K562 (cell line): ENCODE measurements at regions not wholly inside any gene's neighbourhood (a gene's known extent, or its start where the extent isn't known, plus 50 kb on each side); places are given as distances from the start of the nearest gene placed in this dataset.

Experiments used
- ATAC-seq: fragments of 200-7000 bp; cut with Tn5 transposase; 3 replicates; pipeline ENCODE4 v1.9.1; 2020; ENCODE audit warnings: moderate library complexity
- BruUV-seq: library from RNA; stranded (reverse); fragments of 400-500 nt; replicated peaks from 2 replicates; lab custom pipeline; 2021; lab: Mats Ljungman, UMichigan
- CTCF ChIA-PET: fragments of 300-600 bp; formaldehyde crosslinking; extraction: SDS; loops from one replicate; lab custom pipeline; 2021; ENCODE audit warnings: low intra/inter-chr PET ratio; lab: Yijun Ruan, JAX
- POLR2A ChIA-PET: fragments of 300-600, 350-650 bp; sonication (Branson Sonifier 250); formaldehyde crosslinking; extraction: SDS; loops from one replicate; lab custom pipeline; 2021; ENCODE audit warnings: antibody characterized with exemption, inconsistent platforms; lab: Yijun Ruan, JAX
- DNase-seq, 4 experiments: peaks; one replicate each; pipeline versions ENCODE4 v3.0.0 to v3.0.0-alpha.2; 2011 to 2018; ENCODE audit warnings: low spot score in 3 of 4, mixed read lengths in 3 of 4; ENCODE audit errors: extremely low read depth in 1 of 4
- FAIRE-seq: peaks from 2 replicates; lab custom pipeline; 2011; peaks lifted over from hg19 to GRCh38; lab: Jason Lieb, UNC
- H2AFZ ChIP-seq: 2 replicates; pipeline ENCODE4 v1.6.0; 2011; ENCODE audit warnings: low read depth, low read length, control low read depth, inconsistent platforms
- H3K27ac ChIP-seq: fragments of 200-600 bp; 3 replicates; pipeline ENCODE4 v1.8.0; 2011; ENCODE audit warnings: low read depth, mild to moderate bottlenecking, control low read depth, inconsistent platforms, low read length, moderate library complexity, mixed read lengths; ENCODE audit errors: extremely low read depth
- H3K27me3 ChIP-seq, 2 experiments: fragments of 300-600 bp in 1 of 2; 2 replicates in 1 of 2; 3 replicates in 1 of 2; pipeline versions ENCODE4 v1.6.0 to v1.8.0; 2011; ENCODE audit warnings: inconsistent platforms in 2 of 2, low read length in 2 of 2, mild to moderate bottlenecking in 1 of 2, mixed read lengths in 1 of 2, moderate library complexity in 1 of 2; ENCODE audit not compliant: control insufficient read depth in 2 of 2, insufficient read depth in 2 of 2
- H3K36me3 ChIP-seq: fragments of 300-600 bp; 3 replicates; pipeline ENCODE4 v1.8.0; 2011; ENCODE audit warnings: mild to moderate bottlenecking, low read length, inconsistent platforms; ENCODE audit not compliant: control insufficient read depth, insufficient read depth
- H3K4me1 ChIP-seq, 2 experiments: fragments of 200-600 bp in 1 of 2; replicated peaks in 1 of 2; 2 replicates in 1 of 2; 3 replicates in 1 of 2; pipeline versions ENCODE4 v1.5.1 to v1.8.0; 2011; ENCODE audit warnings: inconsistent platforms in 2 of 2, low read length in 2 of 2, mild to moderate bottlenecking in 1 of 2, mixed read lengths in 1 of 2, moderate library complexity in 1 of 2; ENCODE audit not compliant: control insufficient read depth in 2 of 2, insufficient read depth in 2 of 2
- H3K4me2 ChIP-seq: 2 replicates; pipeline ENCODE4 v1.6.1; 2011; ENCODE audit warnings: low read length, control low read depth, inconsistent platforms, mixed read lengths; ENCODE audit not compliant: insufficient read depth
- H3K4me3 ChIP-seq: fragments of 200-600 bp; sonication (generic), shearing (Covaris generic); 2 replicates; pipeline ENCODE4 v1.5.1; 2016; ENCODE audit warnings: control low read depth, inconsistent platforms
- H3K79me2 ChIP-seq: fragments of 200-600 bp; 3 replicates; pipeline ENCODE4 v1.8.0; 2011; ENCODE audit warnings: low read length, inconsistent platforms; ENCODE audit not compliant: control insufficient read depth, insufficient read depth
- H3K9ac ChIP-seq, 2 experiments: 2 replicates each; pipeline versions ENCODE4 v1.6.0 to v1.6.1; 2011; ENCODE audit warnings: low read depth in 2 of 2, low read length in 2 of 2, control low read depth in 1 of 2, inconsistent platforms in 1 of 2, mild to moderate bottlenecking in 1 of 2, mixed read lengths in 1 of 2; ENCODE audit not compliant: insufficient read depth in 1 of 2
- H3K9me1 ChIP-seq: one replicate; pipeline ENCODE4 v1.6.0; 2011; ENCODE audit warnings: inconsistent platforms, mild to moderate bottlenecking, low read length, moderate library complexity; ENCODE audit not compliant: control insufficient read depth, insufficient read depth
- H3K9me3 ChIP-seq: replicated peaks from 2 replicates; pipeline ENCODE4 v1.5.1; 2011; ENCODE audit warnings: low read depth, low read length, inconsistent platforms; ENCODE audit not compliant: control insufficient read depth, insufficient read depth
- H4K20me1 ChIP-seq: replicated peaks from 2 replicates; pipeline ENCODE4 v1.6.1; 2011; ENCODE audit warnings: low read length, inconsistent platforms, mixed read lengths; ENCODE audit not compliant: control insufficient read depth, insufficient read depth
- CTBP1 ChIP-seq: fragments of 450-650 bp; IDR thresholded peaks from 2 replicates; pipeline ENCODE4 v1.6.1; 2016; ENCODE audit warnings: borderline replicate concordance
- EGR1 ChIP-seq: fragments of 450-650 bp; conservative IDR thresholded peaks from 2 replicates; pipeline ENCODE4 v1.6.1; 2017; ENCODE audit warnings: mild to moderate bottlenecking
- GMEB1 ChIP-seq: fragments of 250-450 bp; sonication (Bioruptor Pico); IDR thresholded peaks from 2 replicates; pipeline ENCODE4 v1.4.0; 2020; ENCODE audit warnings: mild to moderate bottlenecking
- HNRNPUL1 ChIP-seq: fragments of 200-400 bp; formaldehyde crosslinking; IDR thresholded peaks from 2 replicates; pipeline ENCODE4 v1.6.1; 2017; ENCODE audit warnings: low read length
- KAT7 ChIP-seq: sonication (generic); formaldehyde crosslinking; IDR thresholded peaks from 2 replicates; pipeline ENCODE4 v1.8.0; 2022; ENCODE audit warnings: missing genetic modification reagents, mild to moderate bottlenecking, borderline replicate concordance
- KLF16 ChIP-seq: IDR thresholded peaks from 2 replicates; pipeline ENCODE4 v1.6.1; 2016; ENCODE audit warnings: antibody characterized with exemption
- MAZ ChIP-seq, 2 experiments: fragments of 450-650 bp in 1 of 2; sonication (generic) in 1 of 2; formaldehyde crosslinking; IDR thresholded peaks in 1 of 2; conservative IDR thresholded peaks in 1 of 2; 2 replicates each; pipeline versions ENCODE4 v1.4.0 to v1.5.0; 2020; ENCODE audit warnings: mild to moderate bottlenecking in 1 of 2, missing genetic modification reagents in 1 of 2
- NFE2L1 ChIP-seq: fragments of 450-650 bp; IDR thresholded peaks from 2 replicates; pipeline ENCODE4 v1.6.1; 2016; ENCODE audit warnings: missing genetic modification characterization, low read depth, mild to moderate bottlenecking, missing compliant biosample characterization, moderate library complexity, borderline replicate concordance
- PML ChIP-seq: IDR thresholded peaks from 2 replicates; pipeline ENCODE4 v1.6.1; 2012; ENCODE audit warnings: low read length, inconsistent platforms
- PREB ChIP-seq: sonication (generic); formaldehyde crosslinking; IDR thresholded peaks from 2 replicates; pipeline ENCODE4 v1.8.1; 2023; ENCODE audit warnings: mild to moderate bottlenecking, missing genetic modification reagents
- RFX1 ChIP-seq: fragments of 450-650 bp; IDR thresholded peaks from 2 replicates; pipeline ENCODE4 v1.6.1; 2016; ENCODE audit warnings: mild to moderate bottlenecking, moderate library complexity
- RNF2 ChIP-seq: sonication (generic); IDR thresholded peaks from 2 replicates; pipeline ENCODE4 v1.6.1; 2016
- SRF ChIP-seq, 2 experiments: fragments of 250-450, 450-650 bp in 1 of 2; sonication (Bioruptor Pico) in 1 of 2; sonication (generic) in 1 of 2; formaldehyde crosslinking; IDR thresholded peaks; 2 replicates each; pipeline versions ENCODE4 v1.5.0 to v1.5.1; 2020 to 2022; ENCODE audit warnings: mild to moderate bottlenecking in 1 of 2, missing genetic modification reagents in 1 of 2
- TFAM ChIP-seq: fragments of 250-450 bp; sonication (Bioruptor Pico); conservative IDR thresholded peaks from 2 replicates; pipeline ENCODE4 v1.5.0; 2021; ENCODE audit warnings: mild to moderate bottlenecking, moderate library complexity
- VEZF1 ChIP-seq: fragments of 200-800 bp; sonication (Bioruptor generic); IDR thresholded peaks from 2 replicates; pipeline ENCODE4 v1.6.1; 2017; ENCODE audit warnings: missing genetic modification characterization, missing compliant biosample characterization
- ZNF444 ChIP-seq: fragments of 250-450 bp; sonication (Bioruptor Pico); IDR thresholded peaks from 2 replicates; pipeline ENCODE4 v1.4.0; 2020; ENCODE audit warnings: mild to moderate bottlenecking, moderate library complexity
- ZNF717 ChIP-seq: fragments of 250-450 bp; sonication (Bioruptor Pico); IDR thresholded peaks from 2 replicates; pipeline ENCODE4 v1.5.0; 2021
- ZNF75A ChIP-seq: fragments of 450-650 bp; formaldehyde crosslinking; IDR thresholded peaks from 2 replicates; pipeline ENCODE4 v1.4.0; 2020; ENCODE audit warnings: mild to moderate bottlenecking
- ZNF77 ChIP-seq: fragments of 250-450 bp; sonication (Bioruptor Pico); IDR thresholded peaks from 2 replicates; pipeline ENCODE4 v1.5.0; 2020
- WGBS: fragments of 100-300 bp; shearing (Covaris generic); methylation state at CpG from one replicate; pipeline ENCODE4 v1.1.6; 2016; ENCODE audit warnings: low coverage, mixed read lengths; ENCODE audit not compliant: insufficient coverage; ENCODE audit errors: missing lambda C conversion rate; 5-methylcytosine and 5-hydroxymethylcytosine counted together
- in situ Hi-C: fragments of 300-500 bp; cut with MboI; formaldehyde crosslinking; loops from 4 replicates; pipeline ENCODE4 v1.15.0; 2018; ENCODE audit warnings: inconsistent platforms, mixed read lengths
- intact Hi-C: fragments of 100-400 bp; cut with micrococcal nuclease; formaldehyde crosslinking; loops from 2 replicates; pipeline ENCODE4 v1.14.2; 2022

- TF ChIP-seq PREB (CRISPR knock-in tag) (no peak), ZNF717 (CRISPR knock-in tag) (no peak), KLF16 (no peak), KAT7 (no peak), SRF (CRISPR knock-in tag; IDR thresholded peaks at IDR 0.05) (no peak), MAZ (CRISPR knock-in tag; conservative IDR thresholded peaks at IDR 0.05 in 1 of 2, IDR thresholded peaks at IDR 0.05 in 1 of 2) (no peak), RFX1 (no peak), EGR1 (no peak), PML (no peak), CTBP1 (no peak), HNRNPUL1 (no peak), NFE2L1 (tag) (no peak)
- TF ChIP-seq, all 486 proteins: peak for 0
Observed at GRCh38 chr1:221521686-221522085, 220.2 kb downstream of the DUSP10 start (continued).

GRCh38 chr1:221522529-221522940 lies 219.4 kb downstream of the DUSP10 start:
- Histone ChIP-seq H2AFZ (no peak overlapping the region), H3K79me2 (no peaks in the 10 kb centered on the region), H3K4me1 (no peaks in the 10 kb centered on the region), H3K27ac (no peak overlapping the region), H3K27me3 (no peaks in the 10 kb centered on the region), H3K9me3 (no peaks in the 10 kb centered on the region), H3K4me2 (no peak overlapping the region), H3K9ac (no peak overlapping the region), H3K36me3 (no peaks in the 10 kb centered on the region), H4K20me1 (no peaks in the 10 kb centered on the region), H3K9me1 (no peaks in the 10 kb centered on the region), H3K4me3 (no peak overlapping the region)
- ChIA-PET POLR2A (no interaction called here), CTCF (no interaction called here)
- ATAC-seq (no peak), FAIRE-seq (no peak), DNase-seq (no peak)
- in situ Hi-C loops = no loop called here
- 2% methylated on average over 2 of the region's 2 CpGs for WGBS
- BruUV-seq = no TSS peak
- intact Hi-C loops = no loop called here
- TF ChIP-seq ZNF75A (CRISPR knock-in tag) (no peak), RNF2 (no peak), ZNF77 (no peak), ZNF444 (CRISPR knock-in tag) (no peak), GMEB1 (CRISPR knock-in tag) (no peak), PREB (CRISPR knock-in tag) (no peak), VEZF1 (no peak), TFAM (CRISPR knock-in tag) (no peak)
